NCI-H2196 treated with DMSO at 0.1 percent for 48 hours (cell line): ENCODE measurements at regions not wholly inside any gene's neighbourhood (a gene's known extent, or its start where the extent isn't known, plus 50 kb on each side); places are given as distances from the start of the nearest gene placed in this dataset.

Experiments used
- DNase-seq: peaks from one replicate; lab custom pipeline; 2025; ENCODE audit not compliant: unreplicated experiment; lab: John Stamatoyannopoulos, UW

DNA sequence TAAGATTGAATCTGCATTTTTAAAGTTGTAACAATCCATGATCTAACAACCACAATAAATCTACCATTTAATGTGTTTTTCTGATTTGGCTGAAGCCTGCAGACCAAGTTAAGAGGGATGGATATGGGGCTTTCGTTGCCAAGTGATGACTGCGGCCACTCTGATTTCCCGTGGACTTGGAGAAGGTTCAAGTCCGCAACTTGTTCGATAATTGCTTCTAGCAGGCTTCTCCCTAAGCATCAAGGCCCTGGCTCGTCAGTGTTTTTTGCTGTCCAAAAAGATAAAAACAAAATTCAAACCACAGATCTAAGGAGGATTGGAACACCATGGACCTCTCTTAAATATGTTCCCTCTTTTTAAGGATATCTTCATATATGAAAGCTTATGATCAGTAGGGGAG lies 256.6 kb downstream of the CNTN3 start:
- no peak for DNase-seq

DNA sequence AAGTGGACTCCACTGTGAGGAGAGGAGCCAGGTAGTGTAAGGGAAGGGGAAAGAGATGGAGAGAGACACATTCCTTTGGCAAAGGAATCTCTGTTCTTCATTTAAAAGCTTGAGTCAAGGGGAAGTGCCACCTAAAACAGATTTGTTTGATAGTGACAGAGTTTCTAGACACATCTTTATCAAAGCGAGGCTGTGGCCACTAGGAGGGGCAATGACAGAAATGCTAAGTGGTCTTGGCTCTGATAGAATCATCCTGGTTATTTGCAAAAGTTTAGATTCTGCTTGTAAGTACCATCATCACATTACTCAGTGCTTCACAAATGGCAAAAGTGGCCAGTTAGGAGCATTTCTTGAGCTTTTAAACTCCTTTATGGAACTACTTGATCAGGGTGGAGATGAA lies 261.4 kb downstream of the CNTN3 start:
- no peak for DNase-seq

DNA sequence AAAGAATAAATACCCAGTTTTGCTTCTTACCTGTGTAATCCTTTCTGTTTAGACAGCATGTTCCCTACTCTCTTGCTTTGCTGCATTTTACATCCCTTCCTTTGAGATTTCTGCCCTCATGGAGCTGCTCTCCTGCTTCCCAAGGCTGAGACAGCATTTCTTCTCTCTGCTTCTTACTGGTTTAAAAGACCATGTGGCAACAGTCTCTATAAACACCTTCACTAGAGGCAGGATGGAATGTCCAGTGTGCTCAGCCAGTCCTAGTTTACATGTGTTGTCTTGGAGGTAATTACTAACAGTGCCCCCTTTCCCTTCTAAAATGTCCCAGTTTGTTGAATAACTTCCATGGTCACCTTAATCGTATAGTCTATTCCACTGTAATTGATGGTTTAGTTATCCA lies 262.3 kb downstream of the CNTN3 start:
- no peak for DNase-seq

DNA sequence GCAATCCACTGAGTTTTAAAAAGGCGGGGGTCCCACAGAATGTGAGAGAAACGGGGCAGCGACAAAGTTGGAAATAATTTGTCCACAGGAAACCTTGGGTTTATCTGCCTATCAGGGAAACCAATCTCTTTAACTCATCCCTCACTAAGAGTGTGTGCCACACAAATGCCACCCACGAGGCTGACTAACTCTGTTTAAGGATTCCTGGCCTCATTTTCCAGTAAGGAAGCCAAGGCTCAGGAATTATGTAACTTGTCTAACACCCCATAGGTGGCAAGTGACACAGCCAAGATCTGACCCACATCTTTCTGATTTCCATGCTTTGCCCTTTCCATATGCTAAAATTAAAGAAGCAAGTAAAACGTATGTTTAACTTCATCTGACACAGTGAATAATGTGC lies 263.2 kb downstream of the CNTN3 start:
- no peak for DNase-seq

DNA sequence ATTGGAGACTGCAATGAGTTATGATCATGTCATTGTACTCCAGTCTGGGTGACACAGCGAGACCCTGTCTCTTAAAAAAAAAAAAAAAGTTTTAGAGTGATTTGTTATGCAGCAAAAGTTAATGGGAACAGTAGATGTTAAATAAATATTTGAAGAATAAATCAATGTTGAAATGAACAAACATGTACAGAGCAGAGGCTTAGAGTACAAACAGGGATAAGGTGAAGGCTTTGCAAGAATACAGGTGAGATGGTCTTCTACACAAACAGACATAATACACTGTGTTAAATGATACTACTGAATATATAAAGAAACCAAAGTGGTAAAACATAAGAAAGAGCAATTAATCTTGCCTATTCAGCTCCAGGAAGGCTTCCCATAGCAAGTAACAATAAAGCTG lies 265.4 kb downstream of the CNTN3 start:
- no peak for DNase-seq

DNA sequence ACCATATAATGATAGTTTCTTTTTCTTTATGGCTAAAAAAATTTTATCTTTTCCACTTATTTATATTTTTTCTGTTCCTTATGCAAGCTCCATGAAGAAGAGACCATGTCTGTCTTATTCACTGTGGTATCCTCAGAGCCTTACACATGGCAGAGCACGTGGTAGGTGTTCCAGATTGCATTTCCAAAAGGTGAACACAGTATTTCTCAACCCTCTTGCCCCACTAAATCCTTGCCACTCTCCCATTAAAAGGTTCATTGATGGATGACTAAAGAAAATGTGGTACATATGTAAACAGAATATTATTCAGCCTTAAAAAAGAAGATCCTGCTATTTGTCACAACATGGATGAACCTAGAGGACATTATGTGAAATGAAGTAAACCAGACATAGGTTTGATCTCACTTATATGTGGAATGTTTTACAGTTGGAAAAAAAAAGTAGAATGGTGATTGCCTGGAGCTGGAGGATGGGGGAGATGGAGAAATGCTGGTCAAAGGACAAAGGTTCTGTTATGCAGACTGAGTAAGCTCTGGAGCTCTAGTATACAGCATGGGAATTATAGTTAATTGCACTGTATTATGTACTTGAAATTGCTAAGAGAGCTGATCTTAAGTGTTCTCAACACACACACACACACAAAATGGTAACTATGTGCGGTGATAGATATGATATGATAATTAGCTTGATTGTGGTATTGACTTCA lies 266.7 kb downstream of the CNTN3 start:
- DNase-seq: no peak

DNA sequence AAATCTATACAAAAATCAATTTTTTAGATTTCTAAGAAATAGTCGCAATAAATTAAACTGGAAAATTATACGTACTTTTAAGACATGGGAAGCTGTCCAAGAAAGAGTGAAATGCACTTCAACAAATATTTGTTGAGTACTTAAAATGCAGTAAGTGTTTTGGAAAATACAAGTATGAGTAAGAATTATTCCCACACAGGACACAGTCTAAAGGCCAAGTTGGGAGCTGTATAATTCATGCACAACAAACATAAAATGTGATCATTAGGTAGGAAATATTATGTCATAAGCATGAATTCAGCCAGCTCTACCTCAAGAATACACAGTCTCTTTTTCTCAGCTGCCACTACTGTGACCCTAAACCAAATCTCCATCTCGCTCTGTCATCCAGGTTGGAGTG lies 267.6 kb downstream of the CNTN3 start:
- no peak for DNase-seq

DNA sequence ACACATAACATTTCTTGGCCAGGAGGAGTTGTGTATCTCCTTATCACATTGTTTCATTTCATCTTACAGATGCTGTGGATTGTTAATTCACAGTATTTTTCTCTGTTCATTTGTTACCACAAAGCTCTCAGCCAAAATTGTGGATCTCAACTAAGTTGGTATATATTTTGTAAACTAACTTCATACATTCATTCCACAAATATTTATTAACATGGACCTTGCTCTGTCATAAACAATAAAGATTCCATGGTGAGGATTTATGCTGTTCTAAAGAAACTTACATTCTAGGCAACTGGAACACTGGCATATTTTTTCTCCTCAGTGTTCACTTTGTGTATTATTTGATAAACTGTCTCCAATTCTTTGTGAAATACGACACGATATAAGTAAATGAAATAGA lies 268.8 kb downstream of the CNTN3 start:
- no peak for DNase-seq

DNA sequence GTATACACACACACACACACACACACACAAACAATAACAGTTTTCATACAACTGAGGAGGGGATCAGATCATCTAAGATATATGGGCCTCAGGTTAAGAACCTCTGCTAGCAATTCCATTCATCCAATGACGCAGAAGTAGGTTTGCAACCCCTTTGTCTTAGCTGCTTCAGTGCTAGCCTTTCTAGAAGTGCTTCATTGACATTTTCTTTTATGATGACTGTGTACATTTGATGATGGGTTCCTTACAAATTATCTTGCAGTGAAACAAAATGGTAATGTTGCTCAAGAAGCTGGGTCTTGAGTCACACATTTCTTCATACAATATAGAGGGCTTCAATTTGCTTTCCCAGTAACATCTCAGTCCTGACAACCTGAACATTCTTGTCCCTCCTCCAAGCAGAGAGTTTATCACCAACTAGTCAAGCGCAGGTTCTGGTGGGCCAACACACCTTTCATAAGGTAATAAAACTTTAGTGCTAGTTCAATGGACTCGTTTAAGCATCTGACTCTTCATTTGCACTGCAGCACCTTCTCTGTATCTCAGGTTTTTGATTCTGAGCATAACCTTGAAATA lies 269.5 kb downstream of the CNTN3 start:
- DNase-seq: no peak

DNA sequence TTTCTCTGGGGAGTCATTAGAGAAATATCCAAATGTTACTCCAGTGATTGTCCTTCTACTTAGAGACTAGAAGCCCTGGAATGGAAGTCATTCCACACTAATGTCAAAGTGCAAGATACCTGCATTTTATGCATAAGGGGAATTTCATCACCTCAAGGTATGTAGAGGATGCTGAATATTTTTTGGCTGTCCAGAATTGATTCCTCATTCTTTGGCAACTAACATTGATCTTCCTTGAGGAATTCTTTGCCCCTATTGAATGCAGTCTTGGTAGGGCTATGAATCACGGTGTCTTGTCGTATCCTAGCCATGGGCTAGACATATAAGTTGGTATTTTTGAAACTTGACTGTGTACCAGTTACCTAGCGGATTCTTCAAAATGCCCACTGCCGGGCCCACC lies 271.1 kb downstream of the CNTN3 start:
- no peak for DNase-seq

DNA sequence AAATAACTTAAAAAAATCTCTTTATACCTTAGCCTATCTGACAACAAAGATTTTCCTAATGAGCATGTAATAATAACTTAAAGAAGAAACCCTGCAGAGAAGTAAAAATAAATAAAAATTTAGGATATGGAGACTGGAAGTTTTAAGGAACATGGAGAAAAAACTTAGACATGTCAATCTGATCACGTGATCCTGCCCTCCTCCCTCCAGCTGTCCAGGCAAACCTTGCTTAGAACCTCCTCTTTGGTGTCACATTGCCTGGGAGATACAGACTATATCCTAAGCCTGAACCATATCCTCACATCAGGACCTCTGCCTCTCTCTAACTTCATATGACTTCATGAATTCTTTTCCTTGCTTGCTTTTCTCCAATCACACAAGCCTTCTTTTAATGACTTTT lies 275.5 kb downstream of the CNTN3 start:
- no peak for DNase-seq

DNA sequence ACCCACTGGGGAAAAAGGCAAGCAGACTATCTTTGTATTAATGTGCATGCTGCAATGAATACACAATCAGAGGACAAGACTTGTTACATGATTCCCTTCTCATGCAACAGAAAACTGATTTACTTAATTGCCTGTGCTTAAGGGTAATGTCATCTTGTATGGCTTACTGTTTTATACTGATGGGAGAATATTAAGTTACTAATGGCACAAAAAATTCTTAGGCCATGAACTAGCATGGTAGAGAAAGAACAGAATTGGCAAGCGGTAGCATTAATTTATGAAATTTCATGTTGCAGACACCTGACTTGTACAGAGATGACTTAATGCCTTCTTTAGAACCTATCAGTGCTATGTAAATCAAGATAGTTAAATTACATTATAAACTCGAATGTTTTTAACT lies 282.3 kb downstream of the CNTN3 start:
- no peak for DNase-seq

DNA sequence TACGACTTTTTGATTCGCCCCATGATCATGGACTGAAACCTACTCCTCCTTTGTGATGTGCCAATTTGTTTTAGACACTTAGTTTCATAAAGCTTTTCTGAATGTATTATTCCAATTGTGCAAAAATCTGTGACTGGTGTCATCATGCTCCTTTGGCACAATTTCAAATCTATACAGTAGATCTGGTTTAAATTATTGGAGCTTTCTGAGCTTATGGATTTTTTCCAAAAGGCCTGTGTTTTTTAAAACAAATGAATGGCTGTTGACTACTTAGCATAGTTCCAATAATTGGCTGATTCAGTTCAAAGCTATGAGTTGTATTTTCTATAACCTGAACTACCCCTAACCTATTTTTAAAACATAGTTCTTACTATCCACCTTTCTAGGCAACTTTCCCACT lies 282.7 kb downstream of the CNTN3 start:
- no peak for DNase-seq

DNA sequence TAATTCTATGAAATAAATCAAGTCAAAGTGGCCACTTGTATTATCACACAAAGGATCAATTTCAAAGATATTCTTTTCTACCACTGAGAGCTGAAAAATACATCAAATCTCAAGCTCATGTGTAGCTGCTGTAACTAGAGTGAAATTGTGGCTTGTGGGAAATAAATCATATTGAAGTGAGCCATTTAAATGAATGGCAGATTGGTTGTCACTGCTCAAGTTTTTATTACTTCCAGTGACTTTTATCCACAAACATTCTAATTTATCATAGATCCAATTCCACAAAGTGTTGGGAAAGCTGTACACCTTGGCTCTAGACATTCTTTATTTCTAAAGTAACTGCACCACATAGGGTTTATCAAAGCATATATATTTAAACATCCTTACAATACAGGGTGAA lies 285.4 kb downstream of the CNTN3 start:
- no peak for DNase-seq

DNA sequence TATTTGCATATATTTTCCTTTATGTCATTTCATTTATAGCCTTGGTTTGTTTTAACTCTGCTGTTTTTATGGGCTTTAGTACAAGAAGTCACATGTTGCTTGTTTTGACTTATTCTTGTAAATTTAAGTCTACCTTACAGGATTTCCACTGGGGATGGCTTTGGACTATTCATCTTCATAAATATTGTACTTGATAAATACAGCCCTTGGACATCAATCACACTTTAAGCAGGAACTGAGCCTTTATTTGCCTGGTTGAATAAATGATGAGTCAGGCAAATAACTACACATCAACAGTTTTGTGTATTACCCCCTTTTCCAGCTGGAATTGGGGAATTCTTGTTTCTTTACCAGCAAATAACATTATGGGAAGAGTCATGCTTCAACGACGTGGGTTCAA lies 286.0 kb downstream of the CNTN3 start:
- no peak for DNase-seq

DNA sequence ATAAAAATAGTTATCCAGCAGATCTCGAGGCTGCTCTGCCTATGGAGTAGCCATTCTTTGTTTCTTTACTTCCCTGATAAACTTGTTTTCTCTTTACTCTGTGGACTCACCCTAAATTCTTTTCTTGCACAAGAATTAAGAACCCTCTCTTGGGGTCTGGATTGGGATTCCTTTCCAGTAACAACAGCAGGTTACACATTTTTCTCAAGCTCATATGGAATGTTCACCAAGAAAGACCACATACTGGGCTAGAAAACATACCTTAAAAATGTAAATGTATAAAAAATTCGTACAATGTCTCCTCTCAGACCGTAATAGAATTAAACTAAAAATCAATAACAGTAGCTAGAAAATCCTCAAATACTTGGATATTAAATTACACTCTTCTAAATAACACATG lies 299.2 kb downstream of the CNTN3 start:
- no peak for DNase-seq

DNA sequence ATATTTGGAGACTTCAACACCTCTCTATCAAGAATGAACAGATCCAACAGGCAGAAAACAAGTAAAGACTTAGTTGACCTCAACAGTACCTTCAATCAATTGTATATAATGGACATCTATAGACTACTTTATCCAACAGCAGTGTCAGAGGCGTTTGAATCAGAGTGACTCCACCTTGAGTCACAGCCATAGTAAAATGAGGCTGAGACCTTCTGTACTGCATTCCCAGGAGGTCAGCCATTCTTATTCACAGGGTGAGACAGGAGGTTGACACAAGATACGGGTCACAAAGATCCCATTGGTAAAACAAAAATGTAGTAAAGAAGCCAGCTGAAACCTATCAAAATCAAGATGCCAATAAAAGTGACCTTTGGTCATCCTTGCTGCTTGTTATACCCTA lies 299.8 kb downstream of the CNTN3 start:
- no peak for DNase-seq

DNA sequence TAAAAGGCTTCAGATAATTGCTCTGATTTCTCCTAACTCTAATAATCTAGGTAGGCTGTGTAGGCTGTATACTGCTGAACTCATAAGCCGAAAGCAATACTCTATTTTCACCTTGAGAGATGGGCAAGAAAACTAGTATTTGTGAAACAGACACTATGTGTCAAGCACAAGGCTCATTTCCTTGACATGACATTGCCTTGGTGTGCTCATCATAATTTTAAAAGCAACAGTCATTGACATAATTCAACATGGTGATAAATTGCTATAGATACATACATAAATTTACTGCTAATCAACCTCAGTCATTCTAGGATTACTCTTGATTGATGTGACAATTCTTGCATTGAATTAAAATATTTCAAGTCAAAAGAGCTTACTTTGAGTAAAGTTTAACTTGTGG lies 304.7 kb downstream of the CNTN3 start:
- DNase-seq: no peak

DNA sequence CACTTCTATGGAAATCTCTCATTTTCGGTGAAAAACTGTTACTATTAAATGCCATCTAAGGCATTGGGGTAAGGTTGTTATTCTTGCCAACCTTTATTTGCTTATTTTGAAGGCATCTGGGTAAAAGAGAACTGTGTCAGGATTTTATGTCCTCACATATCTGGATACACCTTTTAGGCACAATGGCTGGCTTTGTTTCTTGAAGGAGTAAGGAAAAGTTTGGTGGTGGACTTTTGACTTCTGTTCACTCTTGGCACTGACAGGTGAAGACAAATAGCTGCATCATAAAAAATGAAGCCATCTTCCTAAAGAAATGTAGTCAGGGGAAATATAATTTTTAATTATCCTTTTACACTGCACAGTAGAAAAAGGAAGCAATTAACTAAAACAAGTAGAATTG lies 310.0 kb downstream of the CNTN3 start:
- no peak for DNase-seq

DNA sequence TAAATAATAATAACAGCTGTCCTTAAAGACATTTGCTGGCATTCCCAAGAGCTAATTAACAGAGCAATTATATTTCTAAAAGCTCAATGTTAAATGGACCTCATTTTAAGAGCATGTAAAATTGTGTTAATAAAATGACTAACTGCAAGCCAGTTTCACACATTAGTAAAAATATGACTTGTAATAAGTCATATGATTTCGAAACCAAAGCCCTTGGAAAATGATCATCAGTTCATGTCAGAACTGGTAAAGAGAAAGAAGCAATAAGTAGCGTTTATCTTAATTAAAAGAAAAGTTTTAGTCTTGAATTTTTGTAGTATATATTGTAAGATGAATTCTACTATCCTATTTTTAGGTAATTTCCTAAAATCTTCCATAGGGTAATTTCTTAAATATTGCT lies 310.7 kb downstream of the CNTN3 start:
- no peak for DNase-seq

DNA sequence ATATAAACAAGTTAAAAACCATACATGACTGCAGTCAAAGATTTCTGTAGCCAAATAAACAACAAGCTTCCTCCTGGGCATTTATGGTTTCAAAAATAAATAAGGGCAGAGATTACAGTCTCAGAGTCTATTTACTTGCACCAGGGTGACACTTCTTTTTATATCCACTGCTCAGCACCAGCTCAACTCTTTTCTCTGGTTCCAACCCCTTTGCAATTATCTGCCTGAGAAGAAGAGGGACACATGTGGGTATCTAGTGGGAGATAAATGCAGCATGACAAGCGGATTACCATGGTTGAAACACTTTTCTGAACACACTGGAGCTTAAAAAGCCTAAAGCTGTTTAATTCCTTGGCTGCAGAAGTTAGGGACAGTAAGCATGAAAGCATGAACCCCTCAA lies 311.5 kb downstream of the CNTN3 start:
- DNase-seq: no peak

DNA sequence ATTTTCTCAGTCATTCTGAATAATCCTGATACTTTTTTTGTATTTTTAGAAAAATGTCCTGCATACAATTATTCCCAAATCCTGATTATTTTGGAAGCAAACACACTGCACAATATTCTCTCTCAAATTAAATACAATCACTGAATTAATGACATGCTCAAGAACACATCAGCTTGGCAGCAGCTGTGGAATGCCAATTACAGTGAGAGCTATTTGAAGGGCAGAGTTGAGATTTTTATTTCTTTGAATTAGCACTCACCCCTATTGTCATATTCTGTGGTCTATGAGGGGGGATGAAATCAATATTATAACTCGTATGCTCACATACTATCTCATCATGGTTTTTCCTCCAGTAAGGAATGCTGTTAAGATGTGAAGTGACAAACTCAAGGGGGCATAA lies 312.2 kb downstream of the CNTN3 start:
- no peak for DNase-seq

DNA sequence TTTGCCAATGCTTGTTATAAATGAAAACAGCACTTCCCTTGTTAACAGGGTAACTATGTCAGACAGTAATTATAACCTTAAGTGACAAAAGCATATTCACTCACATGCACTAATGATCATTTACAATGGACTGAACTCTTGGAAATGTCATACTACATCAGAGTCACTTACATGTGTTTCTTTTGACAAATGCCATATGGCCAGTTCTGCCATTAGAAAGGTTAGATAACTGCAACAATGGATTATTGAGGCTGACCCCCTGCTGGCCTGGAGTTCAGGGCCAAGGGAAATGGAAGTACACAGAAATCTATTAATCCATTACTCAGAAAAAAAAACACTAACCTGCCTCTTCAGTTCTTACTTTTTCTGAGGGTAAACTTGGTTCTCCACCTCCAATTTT lies 313.4 kb downstream of the CNTN3 start:
- DNase-seq: no peak
